Liver (tissue), 7 donors: ENCODE measurements at regions not wholly inside any gene's neighbourhood (a gene's known extent, or its start where the extent isn't known, plus 50 kb on each side); places are given as distances from the start of the nearest gene placed in this dataset.

Experiments
- DNase-seq: peaks from one replicate; pipeline ENCODE4 v3.0.0-alpha.2; 2017; ENCODE audit warnings: low spot score
- H3K27ac ChIP-seq, 2 donors: one replicate each; pipeline ENCODE4 v1.7.0; 2013; ENCODE audit warnings: inconsistent platforms in 2 of 2, low read length in 2 of 2, control low read depth in 1 of 2, low read depth in 1 of 2, mild to moderate bottlenecking in 1 of 2
- H3K27me3 ChIP-seq, 4 donors: one replicate each; pipeline versions ENCODE4 v1.6.1 to v1.7.0; 2013; ENCODE audit warnings: low read length in 3 of 4, inconsistent platforms in 1 of 4, mild to moderate bottlenecking in 1 of 4, moderate library complexity in 1 of 4; ENCODE audit not compliant: control insufficient read depth in 4 of 4, insufficient read depth in 4 of 4
- H3K36me3 ChIP-seq, 4 donors: one replicate each; pipeline versions ENCODE4 v1.6.1 to v1.7.0; 2013; ENCODE audit warnings: low read length in 3 of 4, mild to moderate bottlenecking in 3 of 4, low read depth in 1 of 4, moderate library complexity in 1 of 4; ENCODE audit not compliant: control insufficient read depth in 4 of 4, insufficient read depth in 3 of 4
- H3K4me1 ChIP-seq, 4 donors: one replicate each; pipeline versions ENCODE4 v1.6.1 to v1.7.0; 2013; ENCODE audit warnings: low read length in 3 of 4, mild to moderate bottlenecking in 3 of 4, moderate library complexity in 1 of 4; ENCODE audit not compliant: control insufficient read depth in 4 of 4, insufficient read depth in 4 of 4
- H3K4me3 ChIP-seq, 3 donors: one replicate each; pipeline versions ENCODE4 v1.6.1 to v1.7.0; 2013; ENCODE audit warnings: low read length in 3 of 3, control low read depth in 1 of 3, low read depth in 1 of 3, mild to moderate bottlenecking in 1 of 3
- H3K9ac ChIP-seq, 2 donors: one replicate each; pipeline ENCODE4 v1.7.0; 2013; ENCODE audit warnings: low read length in 2 of 2, mild to moderate bottlenecking in 2 of 2, moderate library complexity in 2 of 2, control low read depth in 1 of 2, low read depth in 1 of 2
- H3K9me3 ChIP-seq, 4 donors: one replicate each; pipeline versions ENCODE4 v1.6.1 to v1.7.0; 2013; ENCODE audit warnings: low read length in 3 of 4; ENCODE audit not compliant: control insufficient read depth in 4 of 4
- ATF3 ChIP-seq: IDR thresholded peaks from 2 replicates; pipeline ENCODE4 v1.6.1; 2016; ENCODE audit warnings: antibody characterized with exemption
- GABPA ChIP-seq, 2 donors: IDR thresholded peaks in 1 of 2; conservative IDR thresholded peaks in 1 of 2; 2 replicates each; pipeline ENCODE4 v1.6.1; 2016; ENCODE audit warnings: antibody characterized with exemption in 2 of 2, mild to moderate bottlenecking in 1 of 2, moderate library complexity in 1 of 2
- HNF4G ChIP-seq: IDR thresholded peaks from 2 replicates; pipeline ENCODE4 v1.6.1; 2016; ENCODE audit warnings: antibody characterized with exemption
- NR2F2 ChIP-seq: IDR thresholded peaks from 2 replicates; pipeline ENCODE4 v1.6.1; 2016; ENCODE audit warnings: antibody characterized with exemption
- RAD21 ChIP-seq, 2 donors: IDR thresholded peaks; 2 replicates each; pipeline ENCODE4 v1.6.1; 2016; ENCODE audit warnings: antibody characterized with exemption in 2 of 2, mild to moderate bottlenecking in 2 of 2
- REST ChIP-seq: IDR thresholded peaks from 2 replicates; pipeline ENCODE4 v1.6.1; 2016; ENCODE audit warnings: antibody characterized with exemption, mild to moderate bottlenecking
- RXRA ChIP-seq, 2 donors: IDR thresholded peaks; 2 replicates each; pipeline ENCODE4 v1.6.1; 2017 to 2018; ENCODE audit warnings: antibody characterized with exemption in 2 of 2, mild to moderate bottlenecking in 1 of 2
- SP1 ChIP-seq: IDR thresholded peaks from 2 replicates; pipeline ENCODE4 v1.6.1; 2018; ENCODE audit warnings: antibody characterized with exemption, mild to moderate bottlenecking
- TAF1 ChIP-seq: conservative IDR thresholded peaks from 2 replicates; pipeline ENCODE4 v1.6.1; 2016; ENCODE audit warnings: antibody characterized with exemption, mild to moderate bottlenecking
- YY1 ChIP-seq: IDR thresholded peaks from 2 replicates; pipeline ENCODE4 v1.6.1; 2016; ENCODE audit warnings: antibody characterized with exemption, mild to moderate bottlenecking
- ZBTB33 ChIP-seq: IDR thresholded peaks from 2 replicates; pipeline ENCODE4 v1.6.1; 2016; ENCODE audit warnings: antibody characterized with exemption
- WGBS: extraction: QIAGEN DNeasy Blood & Tissue Kit; methylation state at CpG from one replicate; pipeline ENCODE4 v1.1.7; 2013; 5-methylcytosine and 5-hydroxymethylcytosine counted together
- donor health status: healthy.
- donor health status: healthy.
- donor health status: healthy.
- donor health status: healthy.

- Histone ChIP-seq H3K4me3 (no peak overlapping the region), H3K36me3 (no peaks in the 10 kb centered on the region), H3K27me3 (peaks cover 0 to 2% (median 0%) of the 10 kb centered on the region in 4 donors), H3K9ac (no peak overlapping the region), H3K4me1 (no peaks in the 10 kb centered on the region), H3K9me3 (no peaks in the 10 kb centered on the region), H3K27ac (no peak overlapping the region)
- TF ChIP-seq NR2F2 (no peak), GABPA (IDR thresholded peaks at IDR 0.05 in 1 of 2, conservative IDR thresholded peaks at IDR 0.05 in 1 of 2) (no peak), RXRA (IDR thresholded peaks at IDR 0.05) (no peak), ZBTB33 (no peak), ATF3 (no peak), RAD21 (IDR thresholded peaks at IDR 0.05) (no peak), SP1 (no peak), YY1 (no peak)
- DNase-seq, result no peak
- WGBS, result 77% methylated on average over 4 of the region's 4 CpGs
Observed at GRCh38 chr2:220465700-220466099, 838.3 kb downstream of the SLC4A3 start.

GRCh38 chr2:220466251-220466691, 838.8 kb downstream of the SLC4A3 start:
- whole genome bisulfite sequencing, result 33% methylated on average over 2 of the region's 2 CpGs
- H3K27me3 ChIP-seq, result peaks cover 0 to 2% (median 0%) of the 10 kb centered on the region in 4 donors
- DNase-seq, result no peak

More at GRCh38 chr2:220466251-220466691, 838.8 kb downstream of the SLC4A3 start:
- TF ChIP-seq ATF3 (no peak), TAF1 (no peak), HNF4G (no peak), SP1 (no peak), NR2F2 (no peak), REST (no peak)
- H3K4me1 ChIP-seq, result no peaks in the 10 kb centered on the region
- no peak overlapping the region for H3K4me3 ChIP-seq
- no peak overlapping the region for H3K27ac ChIP-seq
- H3K36me3 ChIP-seq, result no peaks in the 10 kb centered on the region
- no peak overlapping the region for H3K9ac ChIP-seq
- H3K9me3 ChIP-seq, result no peaks in the 10 kb centered on the region
